HepG2 (cell line): ENCODE measurements at regions not wholly inside any gene's neighbourhood (a gene's known extent, or its start where the extent isn't known, plus 50 kb on each side); places are given as distances from the start of the nearest gene placed in this dataset.

Experiments used
- ATAC-seq: fragments of 200-7000 bp; cut with Tn5 transposase; 3 replicates; pipeline ENCODE4 v1.9.1; 2020; ENCODE audit warnings: mild to moderate bottlenecking, moderate library complexity
- BruUV-seq: library from RNA; stranded (reverse); fragments of 400-500 nt; replicated peaks from 2 replicates; lab custom pipeline; 2021; lab: Mats Ljungman, UMichigan
- CTCF ChIA-PET: fragments of 300-600 bp; formaldehyde crosslinking; extraction: SDS; loops from one replicate; lab custom pipeline; 2021; ENCODE audit warnings: low total read pairs, inconsistent platforms, low intra/inter-chr PET ratio; lab: Yijun Ruan, JAX
- POLR2A ChIA-PET: fragments of 350-600 bp; sonication (Branson Sonifier 250); formaldehyde crosslinking; loops from one replicate; lab custom pipeline; 2020; ENCODE audit warnings: antibody characterized with exemption, inconsistent platforms; lab: Yijun Ruan, JAX
- DNase-seq: peaks from one replicate; pipeline ENCODE4 v3.0.0-alpha.2; 2015; ENCODE audit warnings: low spot score
- FAIRE-seq: peaks from 3 replicates; lab custom pipeline; 2011; peaks lifted over from hg19 to GRCh38; lab: Jason Lieb, UNC
- H2AFZ ChIP-seq: one replicate; pipeline ENCODE4 v1.6.1; 2011; ENCODE audit warnings: low read length, inconsistent platforms
- H3K27ac ChIP-seq: fragments of 300-600 bp; 3 replicates; pipeline ENCODE4 v1.8.0; 2011; ENCODE audit warnings: mixed run types, mild to moderate bottlenecking, mixed read lengths, low read length, inconsistent platforms; ENCODE audit not compliant: insufficient read depth; ENCODE audit errors: extremely low read length
- H3K27me3 ChIP-seq, 2 experiments: fragments of 200-600 bp in 1 of 2; 2 replicates in 1 of 2; 3 replicates in 1 of 2; pipeline versions ENCODE4 v1.6.0 to v1.8.0; 2011; ENCODE audit warnings: low read length in 2 of 2, mild to moderate bottlenecking in 2 of 2, moderate library complexity in 2 of 2, inconsistent platforms in 1 of 2; ENCODE audit not compliant: insufficient read depth in 2 of 2, control insufficient read depth in 1 of 2
- H3K36me3 ChIP-seq, 2 experiments: fragments of 200-600 bp in 1 of 2; replicated peaks in 1 of 2; 2 replicates in 1 of 2; 3 replicates in 1 of 2; pipeline versions ENCODE4 v1.5.1 to v1.8.0; 2011; ENCODE audit warnings: low read length in 2 of 2, inconsistent platforms in 1 of 2; ENCODE audit not compliant: insufficient read depth in 2 of 2, control insufficient read depth in 1 of 2
- H3K4me1 ChIP-seq: 2 replicates; pipeline ENCODE4 v1.5.1; 2012; ENCODE audit warnings: low read length, inconsistent platforms; ENCODE audit not compliant: insufficient read depth
- H3K4me2 ChIP-seq: 2 replicates; pipeline ENCODE4 v1.6.0; 2011; ENCODE audit warnings: low read depth, low read length, inconsistent platforms
- H3K4me3 ChIP-seq, 3 experiments: fragments of 200-600 bp in 1 of 3; sonication (generic), shearing (Covaris generic) in 1 of 3; replicated peaks in 1 of 3; 2 replicates each; pipeline ENCODE4 v1.5.1; 2011 to 2016; ENCODE audit warnings: low read length in 3 of 3, inconsistent platforms in 2 of 3, low read depth in 2 of 3, mild to moderate bottlenecking in 2 of 3, control low read depth in 1 of 3, mixed read lengths in 1 of 3; ENCODE audit not compliant: insufficient read depth in 1 of 3
- H3K79me2 ChIP-seq: one replicate; pipeline ENCODE4 v1.6.1; 2011; ENCODE audit warnings: low read length, inconsistent platforms; ENCODE audit not compliant: insufficient read depth
- H3K9ac ChIP-seq: 2 replicates; pipeline ENCODE4 v1.6.0; 2011; ENCODE audit warnings: mild to moderate bottlenecking, low read depth, low read length, inconsistent platforms; ENCODE audit not compliant: insufficient read depth
- H3K9me3 ChIP-seq: 2 replicates; pipeline ENCODE4 v1.5.1; 2012; ENCODE audit warnings: mild to moderate bottlenecking, low read length
- H4K20me1 ChIP-seq: 2 replicates; pipeline ENCODE4 v1.6.0; 2011; ENCODE audit warnings: inconsistent platforms, mild to moderate bottlenecking, low read length, moderate library complexity; ENCODE audit not compliant: insufficient read depth
- EED ChIP-seq: sonication (generic); formaldehyde crosslinking; IDR thresholded peaks from 2 replicates; pipeline ENCODE4 v1.5.0; 2020; ENCODE audit warnings: mild to moderate bottlenecking, missing genetic modification reagents
- NR2C2 ChIP-seq: sonication (generic); formaldehyde crosslinking; IDR thresholded peaks from 2 replicates; pipeline ENCODE4 v1.4.0; 2020; ENCODE audit warnings: missing genetic modification reagents, mild to moderate bottlenecking, moderate library complexity, borderline replicate concordance
- RARG ChIP-seq: sonication (generic); formaldehyde crosslinking; IDR thresholded peaks from 2 replicates; pipeline ENCODE4 v1.4.0; 2020; ENCODE audit warnings: low read depth, mild to moderate bottlenecking, missing genetic modification reagents
- SP5 ChIP-seq: IDR thresholded peaks from 2 replicates; pipeline ENCODE4 v1.6.1; 2016; ENCODE audit warnings: low read depth, borderline replicate concordance
- STAT5B ChIP-seq: sonication (generic); formaldehyde crosslinking; IDR thresholded peaks from 2 replicates; pipeline ENCODE4 v1.4.0; 2020; ENCODE audit warnings: missing genetic modification reagents
- TCF12 ChIP-seq, 2 experiments: fragments of 450-650 bp in 1 of 2; sonication (generic) in 1 of 2; formaldehyde crosslinking in 1 of 2; IDR thresholded peaks; 2 replicates each; pipeline versions ENCODE4 v1.6.1 to v1.8.0; 2017 to 2022; ENCODE audit warnings: antibody characterized with exemption in 1 of 2, mild to moderate bottlenecking in 1 of 2, missing genetic modification reagents in 1 of 2, moderate library complexity in 1 of 2
- ZSCAN12 ChIP-seq: sonication (generic); formaldehyde crosslinking; IDR thresholded peaks from 2 replicates; pipeline ENCODE4 v1.9.0; 2021; ENCODE audit warnings: mild to moderate bottlenecking, missing genetic modification reagents
- WGBS: methylation state at CpG from one replicate; pipeline ENCODE4 v1.1.6; 2017; ENCODE audit warnings: low lambda C conversion rate; 5-methylcytosine and 5-hydroxymethylcytosine counted together
- in situ Hi-C: cut with HindIII; loops from 2 replicates; pipeline ENCODE4 v1.10.0; 2017; ENCODE audit warnings: low pct_unique_long_range_greater_than_20kb; ENCODE audit not compliant: extremely low pct_ligation_motif_present
- intact Hi-C: fragments of 100-400 bp; cut with micrococcal nuclease; formaldehyde crosslinking; loops from one replicate; pipeline ENCODE4 v1.10.0; 2022; ENCODE audit not compliant: unreplicated experiment
- TF ChIP-seq, protein P1 (sequence below): sonication (generic); formaldehyde crosslinking; IDR thresholded peaks from 2 replicates; pipeline ENCODE4 v1.5.0; 2020; ENCODE audit warnings: mild to moderate bottlenecking, missing genetic modification reagents, borderline replicate concordance
- TF ChIP-seq, protein P2 (sequence below), 2 experiments: sonication (generic) in 1 of 2; formaldehyde crosslinking in 1 of 2; IDR thresholded peaks; 2 replicates each; pipeline versions ENCODE4 v1.5.1 to v1.6.1; 2011 to 2020; ENCODE audit warnings: borderline replicate concordance in 1 of 2, low read depth in 1 of 2, low read length in 1 of 2, mild to moderate bottlenecking in 1 of 2, missing genetic modification reagents in 1 of 2, moderate library complexity in 1 of 2
- TF ChIP-seq, protein P3 (sequence below): sonication (generic); formaldehyde crosslinking; IDR thresholded peaks from 2 replicates; pipeline ENCODE4 v1.4.0; 2020; ENCODE audit warnings: missing genetic modification reagents, mild to moderate bottlenecking, borderline replicate concordance

DNA sequence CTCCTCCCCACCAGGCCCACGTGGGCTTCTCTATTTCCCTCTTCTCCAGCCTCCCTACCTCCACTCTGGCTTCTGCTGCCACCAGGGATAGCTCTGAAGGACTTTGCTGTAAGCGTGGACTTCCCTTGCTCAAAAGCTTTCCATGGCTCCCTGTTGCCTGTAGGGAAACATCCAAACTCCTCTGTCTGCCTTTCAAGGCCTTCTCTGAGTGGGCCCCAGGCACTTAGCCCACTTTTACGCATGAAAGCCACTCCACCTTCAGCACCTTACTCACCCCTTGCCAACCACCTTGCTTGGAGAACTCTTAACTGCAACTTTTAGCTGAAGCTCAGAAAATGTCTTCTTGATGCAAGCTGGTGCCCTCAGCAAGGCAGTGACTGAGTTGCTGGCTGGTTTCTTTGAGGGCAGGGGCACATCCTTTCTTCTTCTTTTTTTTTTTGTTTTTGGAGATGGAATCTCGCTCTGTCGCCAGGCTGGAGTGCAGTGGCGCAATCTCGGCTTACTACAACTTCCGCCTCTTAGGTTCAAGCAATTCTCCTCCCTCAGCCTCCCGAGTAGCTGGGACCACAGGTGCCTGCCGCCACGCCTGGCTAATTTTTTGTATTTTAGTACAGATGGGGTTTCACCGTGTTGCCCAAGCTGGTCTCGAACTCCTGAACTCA, 52.0 kb upstream of the DLX4 start:
- BruUV-seq = no TSS peak
- Histone ChIP-seq H3K4me1 (peaks cover 13% of the 10 kb centered on the region), H3K27me3 (peaks cover 5 to 51% of the 10 kb centered on the region in 2 experiments; a peak in 4 of 5 replicates), H3K4me2 (no peak overlapping the region), H3K79me2 (no peaks in the 10 kb centered on the region), H3K27ac (no peak overlapping the region), H3K9ac (no peak overlapping the region), H4K20me1 (no peaks in the 10 kb centered on the region), H3K36me3 (no peaks in the 10 kb centered on the region), H2AFZ (no peak overlapping the region), H3K9me3 (no peaks in the 10 kb centered on the region), H3K4me3 (no peak overlapping the region)
- intact Hi-C loops = no loop called here
- DNase-seq (no peak), ATAC-seq (no peak), FAIRE-seq (no peak)
- 49% methylated on average over 13 of the region's 13 CpGs for WGBS
- in situ Hi-C loops = no loop called here
- POLR2A ChIA-PET = no interaction called here
- CTCF ChIA-PET = no interaction called here
- TF ChIP-seq TCF12 (IDR thresholded peaks at IDR 0.05) = no peak
- TF ChIP-seq TCF12 (CRISPR knock-in tag; IDR thresholded peaks at IDR 0.05) = no peak
- TF ChIP-seq, protein P1, sequence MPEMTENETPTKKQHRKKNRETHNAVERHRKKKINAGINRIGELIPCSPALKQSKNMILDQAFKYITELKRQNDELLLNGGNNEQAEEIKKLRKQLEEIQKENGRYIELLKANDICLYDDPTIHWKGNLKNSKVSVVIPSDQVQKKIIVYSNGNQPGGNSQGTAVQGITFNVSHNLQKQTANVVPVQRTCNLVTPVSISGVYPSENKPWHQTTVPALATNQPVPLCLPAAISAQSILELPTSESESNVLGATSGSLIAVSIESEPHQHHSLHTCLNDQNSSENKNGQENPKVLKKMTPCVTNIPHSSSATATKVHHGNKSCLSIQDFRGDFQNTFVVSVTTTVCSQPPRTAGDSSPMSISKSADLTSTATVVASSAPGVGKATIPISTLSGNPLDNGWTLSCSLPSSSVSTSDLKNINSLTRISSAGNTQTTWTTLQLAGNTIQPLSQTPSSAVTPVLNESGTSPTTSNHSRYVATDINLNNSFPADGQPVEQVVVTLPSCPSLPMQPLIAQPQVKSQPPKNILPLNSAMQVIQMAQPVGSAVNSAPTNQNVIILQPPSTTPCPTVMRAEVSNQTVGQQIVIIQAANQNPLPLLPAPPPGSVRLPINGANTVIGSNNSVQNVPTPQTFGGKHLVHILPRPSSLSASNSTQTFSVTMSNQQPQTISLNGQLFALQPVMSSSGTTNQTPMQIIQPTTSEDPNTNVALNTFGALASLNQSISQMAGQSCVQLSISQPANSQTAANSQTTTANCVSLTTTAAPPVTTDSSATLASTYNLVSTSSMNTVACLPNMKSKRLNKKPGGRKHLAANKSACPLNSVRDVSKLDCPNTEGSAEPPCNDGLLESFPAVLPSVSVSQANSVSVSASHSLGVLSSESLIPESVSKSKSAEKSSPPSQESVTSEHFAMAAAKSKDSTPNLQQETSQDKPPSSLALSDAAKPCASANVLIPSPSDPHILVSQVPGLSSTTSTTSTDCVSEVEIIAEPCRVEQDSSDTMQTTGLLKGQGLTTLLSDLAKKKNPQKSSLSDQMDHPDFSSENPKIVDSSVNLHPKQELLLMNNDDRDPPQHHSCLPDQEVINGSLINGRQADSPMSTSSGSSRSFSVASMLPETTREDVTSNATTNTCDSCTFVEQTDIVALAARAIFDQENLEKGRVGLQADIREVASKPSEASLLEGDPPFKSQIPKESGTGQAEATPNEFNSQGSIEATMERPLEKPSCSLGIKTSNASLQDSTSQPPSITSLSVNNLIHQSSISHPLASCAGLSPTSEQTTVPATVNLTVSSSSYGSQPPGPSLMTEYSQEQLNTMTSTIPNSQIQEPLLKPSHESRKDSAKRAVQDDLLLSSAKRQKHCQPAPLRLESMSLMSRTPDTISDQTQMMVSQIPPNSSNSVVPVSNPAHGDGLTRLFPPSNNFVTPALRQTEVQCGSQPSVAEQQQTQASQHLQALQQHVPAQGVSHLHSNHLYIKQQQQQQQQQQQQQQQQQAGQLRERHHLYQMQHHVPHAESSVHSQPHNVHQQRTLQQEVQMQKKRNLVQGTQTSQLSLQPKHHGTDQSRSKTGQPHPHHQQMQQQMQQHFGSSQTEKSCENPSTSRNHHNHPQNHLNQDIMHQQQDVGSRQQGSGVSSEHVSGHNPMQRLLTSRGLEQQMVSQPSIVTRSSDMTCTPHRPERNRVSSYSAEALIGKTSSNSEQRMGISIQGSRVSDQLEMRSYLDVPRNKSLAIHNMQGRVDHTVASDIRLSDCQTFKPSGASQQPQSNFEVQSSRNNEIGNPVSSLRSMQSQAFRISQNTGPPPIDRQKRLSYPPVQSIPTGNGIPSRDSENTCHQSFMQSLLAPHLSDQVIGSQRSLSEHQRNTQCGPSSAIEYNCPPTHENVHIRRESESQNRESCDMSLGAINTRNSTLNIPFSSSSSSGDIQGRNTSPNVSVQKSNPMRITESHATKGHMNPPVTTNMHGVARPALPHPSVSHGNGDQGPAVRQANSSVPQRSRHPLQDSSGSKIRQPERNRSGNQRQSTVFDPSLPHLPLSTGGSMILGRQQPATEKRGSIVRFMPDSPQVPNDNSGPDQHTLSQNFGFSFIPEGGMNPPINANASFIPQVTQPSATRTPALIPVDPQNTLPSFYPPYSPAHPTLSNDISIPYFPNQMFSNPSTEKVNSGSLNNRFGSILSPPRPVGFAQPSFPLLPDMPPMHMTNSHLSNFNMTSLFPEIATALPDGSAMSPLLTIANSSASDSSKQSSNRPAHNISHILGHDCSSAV (CRISPR knock-in tag) = no peak
- TF ChIP-seq, protein P2, sequence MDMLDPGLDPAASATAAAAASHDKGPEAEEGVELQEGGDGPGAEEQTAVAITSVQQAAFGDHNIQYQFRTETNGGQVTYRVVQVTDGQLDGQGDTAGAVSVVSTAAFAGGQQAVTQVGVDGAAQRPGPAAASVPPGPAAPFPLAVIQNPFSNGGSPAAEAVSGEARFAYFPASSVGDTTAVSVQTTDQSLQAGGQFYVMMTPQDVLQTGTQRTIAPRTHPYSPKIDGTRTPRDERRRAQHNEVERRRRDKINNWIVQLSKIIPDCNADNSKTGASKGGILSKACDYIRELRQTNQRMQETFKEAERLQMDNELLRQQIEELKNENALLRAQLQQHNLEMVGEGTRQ (IDR thresholded peaks at IDR 0.05; ENCODE audit: low read depth, low read length) = no peak
- TF ChIP-seq, protein P2 (CRISPR knock-in tag; IDR thresholded peaks at IDR 0.05; ENCODE audit: borderline replicate concordance) = no peak
- no peak for TF ChIP-seq ZSCAN12 (CRISPR knock-in tag)
- no peak for TF ChIP-seq RARG
- no peak for TF ChIP-seq SP5 (CRISPR knock-in tag)
- no peak for TF ChIP-seq EED (CRISPR knock-in tag)
- TF ChIP-seq NR2C2 (CRISPR knock-in tag) = no peak
- TF ChIP-seq STAT5B (CRISPR knock-in tag) = no peak
- TF ChIP-seq, protein P3, sequence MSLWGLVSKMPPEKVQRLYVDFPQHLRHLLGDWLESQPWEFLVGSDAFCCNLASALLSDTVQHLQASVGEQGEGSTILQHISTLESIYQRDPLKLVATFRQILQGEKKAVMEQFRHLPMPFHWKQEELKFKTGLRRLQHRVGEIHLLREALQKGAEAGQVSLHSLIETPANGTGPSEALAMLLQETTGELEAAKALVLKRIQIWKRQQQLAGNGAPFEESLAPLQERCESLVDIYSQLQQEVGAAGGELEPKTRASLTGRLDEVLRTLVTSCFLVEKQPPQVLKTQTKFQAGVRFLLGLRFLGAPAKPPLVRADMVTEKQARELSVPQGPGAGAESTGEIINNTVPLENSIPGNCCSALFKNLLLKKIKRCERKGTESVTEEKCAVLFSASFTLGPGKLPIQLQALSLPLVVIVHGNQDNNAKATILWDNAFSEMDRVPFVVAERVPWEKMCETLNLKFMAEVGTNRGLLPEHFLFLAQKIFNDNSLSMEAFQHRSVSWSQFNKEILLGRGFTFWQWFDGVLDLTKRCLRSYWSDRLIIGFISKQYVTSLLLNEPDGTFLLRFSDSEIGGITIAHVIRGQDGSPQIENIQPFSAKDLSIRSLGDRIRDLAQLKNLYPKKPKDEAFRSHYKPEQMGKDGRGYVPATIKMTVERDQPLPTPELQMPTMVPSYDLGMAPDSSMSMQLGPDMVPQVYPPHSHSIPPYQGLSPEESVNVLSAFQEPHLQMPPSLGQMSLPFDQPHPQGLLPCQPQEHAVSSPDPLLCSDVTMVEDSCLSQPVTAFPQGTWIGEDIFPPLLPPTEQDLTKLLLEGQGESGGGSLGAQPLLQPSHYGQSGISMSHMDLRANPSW = no peak
